ENCODE measurements at regions not wholly inside any gene's neighbourhood (a gene's known extent, or its start where the extent isn't known, plus 50 kb on each side); places are given as distances from the start of the nearest gene placed in this dataset.
A peak's percentile ranks its signal among the peaks of the same experiment; 100 is the strongest.

- DNase-seq: no peak
Observed at GRCh38 chr12:88251798-88252197, 109.7 kb downstream of the TMTC3 start.

GRCh38 chr12:88253371-88253978 lies 111.4 kb downstream of the TMTC3 start:
- DNase-seq: no peak

GRCh38 chr12:88255224-88255623 lies 113.1 kb downstream of the TMTC3 start:
- DNase-seq: no peak

- DNase-seq: no peak
Observed at GRCh38 chr12:88255847-88256246, 113.7 kb downstream of the TMTC3 start.

- peak; percentile 79 for DNase-seq
Observed at GRCh38 chr12:88258396-88258795, 116.3 kb downstream of the TMTC3 start.

- no peak for DNase-seq
Observed at GRCh38 chr12:88266806-88267360, 124.8 kb downstream of the TMTC3 start.

- no peak for DNase-seq
Observed at GRCh38 chr12:88267630-88268029, 125.5 kb downstream of the TMTC3 start.

- no peak for DNase-seq
Observed at GRCh38 chr12:88272456-88272855, 130.3 kb downstream of the TMTC3 start.

GRCh38 chr12:88273450-88273849 lies 131.3 kb downstream of the TMTC3 start:
- no peak for DNase-seq

- DNase-seq: no peak
Observed at GRCh38 chr12:88273875-88274274, 131.8 kb downstream of the TMTC3 start.

- peak; percentile 41 for DNase-seq
Observed at GRCh38 chr12:88291498-88292131, 149.5 kb downstream of the TMTC3 start.

GRCh38 chr12:88298014-88298682 lies 156.0 kb downstream of the TMTC3 start:
- DNase-seq: no peak

- peak; percentile 79 for DNase-seq
Observed at GRCh38 chr12:88298761-88299242, 156.7 kb downstream of the TMTC3 start.

- DNase-seq: peak; percentile 98
Observed at GRCh38 chr12:88299567-88300101, 157.5 kb downstream of the TMTC3 start.

GRCh38 chr12:88300931-88301330 lies 158.8 kb downstream of the TMTC3 start:
- no peak for DNase-seq

- no peak for DNase-seq
Observed at GRCh38 chr12:88303335-88303734, 161.2 kb downstream of the TMTC3 start.

- no peak for DNase-seq
Observed at GRCh38 chr12:88305254-88305890, 163.3 kb downstream of the TMTC3 start.

- no peak for DNase-seq
Observed at GRCh38 chr12:88306471-88307069, 164.5 kb downstream of the TMTC3 start.

- DNase-seq: no peak
Observed at GRCh38 chr12:88307961-88308360, 165.9 kb downstream of the TMTC3 start.

- peak; percentile 97 for DNase-seq
Observed at GRCh38 chr12:88308825-88309224, 166.7 kb downstream of the TMTC3 start.

GRCh38 chr12:88309546-88309945 lies 167.4 kb downstream of the TMTC3 start:
- DNase-seq: peak; percentile 35

- peak; percentile 79 for DNase-seq
Observed at GRCh38 chr12:88310069-88310468, 168.0 kb downstream of the TMTC3 start.
